Retinal pigment epithelial cell (primary cell): ENCODE measurements at regions not wholly inside any gene's neighbourhood (a gene's known extent, or its start where the extent isn't known, plus 50 kb on each side); places are given as distances from the start of the nearest gene placed in this dataset.

Experiments used
- DNase-seq: peaks from one replicate; pipeline ENCODE4 v3.0.0-alpha.2; 2010; ENCODE audit warnings: low read depth
- H3K4me3 ChIP-seq: 2 replicates; pipeline ENCODE4 v1.5.1; 2011; ENCODE audit warnings: mild to moderate bottlenecking, low read length, control low read depth, moderate library complexity
- TF ChIP-seq, protein P1 (sequence below): conservative IDR thresholded peaks from 2 replicates; pipeline ENCODE4 v1.5.1; 2011; ENCODE audit warnings: low read depth, low read length, control low read depth, inconsistent platforms

DNA sequence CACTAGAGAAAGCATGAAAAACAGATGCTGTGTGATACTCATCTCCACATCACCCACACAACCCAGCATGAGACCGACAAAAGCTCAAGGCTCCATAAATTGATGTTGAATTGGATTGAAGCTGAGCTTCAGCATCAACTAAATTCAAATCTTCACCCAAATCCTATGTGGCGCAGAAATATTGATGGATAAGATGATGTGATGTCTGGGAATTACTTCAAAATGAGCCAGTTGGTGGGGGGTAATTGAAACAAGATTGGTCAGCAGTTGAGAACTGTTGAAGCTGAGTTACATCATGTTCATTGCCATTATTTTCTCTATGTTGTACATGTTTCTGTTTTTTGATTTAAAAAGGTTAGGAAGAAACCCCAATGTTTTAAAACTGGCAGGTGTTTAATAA is 166.5 kb upstream of the STS start:
- DNase-seq: no peak
- no peak overlapping the region for H3K4me3 ChIP-seq
- TF ChIP-seq, protein P1, sequence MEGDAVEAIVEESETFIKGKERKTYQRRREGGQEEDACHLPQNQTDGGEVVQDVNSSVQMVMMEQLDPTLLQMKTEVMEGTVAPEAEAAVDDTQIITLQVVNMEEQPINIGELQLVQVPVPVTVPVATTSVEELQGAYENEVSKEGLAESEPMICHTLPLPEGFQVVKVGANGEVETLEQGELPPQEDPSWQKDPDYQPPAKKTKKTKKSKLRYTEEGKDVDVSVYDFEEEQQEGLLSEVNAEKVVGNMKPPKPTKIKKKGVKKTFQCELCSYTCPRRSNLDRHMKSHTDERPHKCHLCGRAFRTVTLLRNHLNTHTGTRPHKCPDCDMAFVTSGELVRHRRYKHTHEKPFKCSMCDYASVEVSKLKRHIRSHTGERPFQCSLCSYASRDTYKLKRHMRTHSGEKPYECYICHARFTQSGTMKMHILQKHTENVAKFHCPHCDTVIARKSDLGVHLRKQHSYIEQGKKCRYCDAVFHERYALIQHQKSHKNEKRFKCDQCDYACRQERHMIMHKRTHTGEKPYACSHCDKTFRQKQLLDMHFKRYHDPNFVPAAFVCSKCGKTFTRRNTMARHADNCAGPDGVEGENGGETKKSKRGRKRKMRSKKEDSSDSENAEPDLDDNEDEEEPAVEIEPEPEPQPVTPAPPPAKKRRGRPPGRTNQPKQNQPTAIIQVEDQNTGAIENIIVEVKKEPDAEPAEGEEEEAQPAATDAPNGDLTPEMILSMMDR: no peak

DNA sequence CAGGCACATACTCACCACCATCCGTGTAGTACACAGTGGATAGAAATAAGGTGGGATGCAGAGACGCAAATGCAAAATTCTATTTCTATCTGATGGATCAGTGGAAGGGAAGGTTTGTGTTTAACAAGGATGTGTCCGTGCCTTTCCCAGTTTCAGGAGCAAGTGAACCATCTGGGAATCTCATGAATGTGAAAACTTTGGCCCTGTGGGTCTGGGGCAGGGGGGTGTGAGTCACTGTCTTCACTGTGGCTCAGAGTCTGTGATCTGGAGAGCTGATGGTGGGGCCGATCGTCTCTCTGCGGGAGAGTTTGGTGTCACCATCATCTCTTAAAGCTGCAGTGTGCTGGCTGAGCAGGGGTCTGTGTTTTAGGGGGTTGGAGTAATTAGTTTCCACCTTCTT is 179.3 kb upstream of the STS start:
- DNase-seq: no peak
- TF ChIP-seq, protein P1: no peak
- H3K4me3 ChIP-seq: no peak overlapping the region

DNA sequence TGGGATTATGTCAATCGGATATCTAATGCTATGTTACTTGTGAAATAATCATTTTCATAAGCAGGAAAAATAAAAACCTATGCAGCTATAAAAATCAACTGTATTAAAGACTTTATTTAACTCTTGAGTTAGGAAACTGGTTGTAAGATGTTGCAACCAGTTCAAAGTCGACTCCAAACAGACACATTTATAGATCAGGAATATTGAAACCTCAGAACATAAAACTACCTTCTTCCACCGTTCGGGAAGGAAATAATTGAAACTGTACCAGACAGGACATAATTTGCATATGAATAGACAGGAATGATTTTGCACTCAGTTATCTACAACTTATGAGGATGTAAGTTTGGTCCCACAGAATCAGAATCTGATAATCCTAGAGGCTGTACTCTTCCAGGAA is 181.8 kb upstream of the STS start:
- H3K4me3 ChIP-seq: no peak overlapping the region
- TF ChIP-seq, protein P1: no peak
- no peak for DNase-seq

DNA sequence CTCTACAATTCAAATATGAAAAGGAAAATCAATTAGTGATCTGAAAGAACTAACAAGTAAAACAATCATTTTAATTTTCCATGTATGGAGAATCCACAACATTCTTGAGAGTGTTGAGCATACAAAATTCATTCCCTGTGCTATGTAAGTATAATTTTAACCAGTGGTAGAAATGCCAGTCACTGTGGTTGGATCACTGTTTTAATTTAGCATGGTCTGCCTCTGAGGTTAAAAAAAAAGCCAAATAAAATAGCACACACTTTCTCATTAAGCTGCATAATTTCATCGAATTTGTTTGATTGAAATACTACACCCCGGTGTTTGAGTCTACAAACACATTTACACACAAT is 185.5 kb upstream of the STS start:
- TF ChIP-seq, protein P1: no peak
- DNase-seq: no peak
- no peak overlapping the region for H3K4me3 ChIP-seq

DNA sequence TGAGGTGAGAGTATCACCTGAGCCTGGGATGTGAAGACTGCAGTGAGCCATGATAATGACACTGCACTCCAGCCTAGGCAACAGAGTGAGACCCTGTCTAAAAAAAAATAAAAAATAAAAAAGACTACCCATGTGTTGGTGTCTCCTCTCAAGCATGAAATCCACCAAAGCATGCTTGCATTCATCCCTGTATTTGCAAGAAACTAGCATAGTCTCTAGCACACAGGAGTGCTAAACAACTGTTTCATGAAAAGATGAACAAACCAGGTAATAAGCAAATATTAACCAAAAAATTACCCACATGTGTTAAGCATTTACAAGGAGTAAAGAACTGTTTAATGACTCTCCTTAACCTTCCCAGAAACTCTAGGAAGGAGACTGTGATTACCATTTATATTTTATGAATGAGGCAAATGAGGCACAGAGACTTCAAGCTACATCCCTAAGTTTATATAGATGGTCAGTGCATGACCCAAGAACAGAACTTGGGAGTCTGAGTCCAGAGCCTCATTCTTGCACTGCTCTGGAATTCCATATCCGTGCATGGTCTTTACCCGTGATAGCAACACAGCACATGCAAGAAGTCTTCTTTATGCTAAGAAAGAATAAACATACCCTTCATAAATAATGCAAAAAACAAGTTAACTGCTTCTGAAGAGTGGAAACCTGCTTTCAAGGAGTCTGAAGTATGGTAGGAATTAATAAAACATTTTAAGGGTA is 186.1 kb upstream of the STS start:
- DNase-seq: no peak
- TF ChIP-seq, protein P1: no peak
- H3K4me3 ChIP-seq: no peak overlapping the region

DNA sequence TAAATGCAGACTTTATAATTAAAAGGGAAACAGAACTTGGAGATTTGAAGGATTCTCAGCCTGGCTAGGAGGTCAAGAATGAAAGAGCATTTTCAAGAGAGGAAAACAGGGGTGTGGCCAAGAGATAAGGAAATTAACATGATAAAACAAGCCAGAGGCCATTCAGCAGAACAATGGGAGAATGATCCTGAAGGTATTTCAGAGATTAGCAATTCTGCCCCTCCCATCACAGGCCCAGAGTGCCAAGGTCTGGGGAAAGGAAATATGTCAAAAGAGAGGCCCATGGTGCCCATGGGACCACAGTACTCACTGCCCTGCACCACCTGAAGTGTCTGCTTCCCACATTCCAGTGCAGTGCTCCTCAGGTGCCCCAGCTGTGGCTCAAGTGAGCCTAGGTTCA is 188.5 kb upstream of the STS start:
- DNase-seq: no peak
- TF ChIP-seq, protein P1: no peak
- H3K4me3 ChIP-seq: no peak overlapping the region

DNA sequence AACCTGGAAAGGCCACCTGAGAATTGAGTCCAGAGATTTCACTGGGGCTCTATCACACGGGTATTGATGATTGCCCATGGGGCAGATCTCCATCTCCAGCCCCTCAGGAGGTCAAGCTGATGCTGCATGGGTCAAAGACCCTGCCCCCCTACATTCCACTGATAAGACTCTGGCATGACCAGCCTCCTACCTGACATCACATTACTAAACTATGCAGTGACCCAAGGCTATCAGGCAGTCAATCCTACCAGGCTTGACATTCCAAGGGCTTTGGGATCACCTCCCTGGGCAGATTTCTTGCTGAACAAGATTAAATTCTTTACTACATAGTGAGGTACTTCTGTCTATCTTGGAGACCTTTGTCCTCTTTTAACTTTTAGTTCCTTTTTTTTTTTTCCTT is 192.7 kb upstream of the STS start:
- DNase-seq: no peak
- H3K4me3 ChIP-seq: no peak overlapping the region
- TF ChIP-seq, protein P1: no peak
